SK-MEL-5 (cell line): ENCODE measurements at regions not wholly inside any gene's neighbourhood (a gene's known extent, or its start where the extent isn't known, plus 50 kb on each side); places are given as distances from the start of the nearest gene placed in this dataset.

Experiments
- DNase-seq: peaks from one replicate; pipeline ENCODE4 v3.0.0-alpha.2; 2016; ENCODE audit warnings: low read depth, low spot score
- in situ Hi-C: cut with HindIII; loops from 2 replicates; pipeline ENCODE4 v1.10.0; 2016; ENCODE audit warnings: low sequenced_read_pairs, high pct_unique_total_duplicates, low pct_unique_long_range_greater_than_20kb

GRCh38 chr15:100761290-100761935 lies 118.2 kb upstream of the ALDH1A3 start:
- in situ Hi-C loops, result no loop called here
- no peak for DNase-seq

GRCh38 chr15:100762289-100762688 lies 117.3 kb upstream of the ALDH1A3 start:
- no peak for DNase-seq
- in situ Hi-C loops, result no loop called here

GRCh38 chr15:100762913-100763834 lies 116.5 kb upstream of the ALDH1A3 start:
- DNase-seq, result no peak
- in situ Hi-C loops, result no loop called here

DNA sequence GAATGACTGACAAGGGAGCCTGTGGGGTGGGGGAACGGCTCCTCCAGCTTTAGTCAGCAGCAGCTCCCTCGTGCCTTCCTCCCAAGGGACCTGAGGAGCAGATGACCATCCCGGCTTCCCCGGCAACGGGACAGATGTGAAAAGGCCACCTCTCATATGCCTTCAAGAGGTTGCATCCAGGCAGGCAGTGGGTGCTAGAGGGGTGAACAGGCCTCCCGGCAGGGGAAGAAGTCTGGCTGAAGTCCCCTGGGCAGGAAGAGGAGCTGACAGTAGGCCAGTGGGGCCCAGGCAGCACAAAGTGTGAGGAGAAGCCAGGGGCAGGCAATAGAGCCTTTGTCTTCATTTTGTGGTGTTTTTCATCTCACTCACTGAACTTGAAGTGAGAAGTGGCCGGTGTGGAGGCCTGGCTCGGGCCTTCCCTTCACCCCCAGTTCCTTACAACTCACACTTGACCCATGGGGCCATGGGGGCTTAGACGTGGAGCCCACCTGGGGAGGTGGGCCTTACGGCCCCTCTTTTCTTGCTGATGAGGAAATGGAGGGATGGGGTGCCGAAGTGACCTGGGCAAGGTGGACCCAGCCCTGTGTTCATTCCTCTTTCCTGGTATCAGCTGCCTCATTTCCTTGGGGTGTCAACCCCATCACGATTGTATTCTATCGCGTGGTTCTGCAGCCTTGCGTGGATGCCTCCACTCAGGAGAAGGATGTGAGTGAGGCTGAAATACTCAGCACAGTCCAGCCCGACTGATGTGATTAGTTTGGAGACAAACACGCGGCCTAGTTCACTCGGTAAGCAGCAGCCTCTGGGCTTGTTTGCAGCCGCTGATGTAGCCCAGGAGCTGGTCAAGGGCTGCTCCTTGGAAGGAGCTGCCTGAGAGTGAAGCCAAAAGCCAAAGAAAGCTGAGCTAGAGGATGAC lies 115.5 kb upstream of the ALDH1A3 start:
- in situ Hi-C loops, result no loop called here
- DNase-seq, result peak; percentile 33

GRCh38 chr15:100764778-100765466 lies 114.7 kb upstream of the ALDH1A3 start:
- DNase-seq, result no peak
- in situ Hi-C loops, result no loop called here

DNA sequence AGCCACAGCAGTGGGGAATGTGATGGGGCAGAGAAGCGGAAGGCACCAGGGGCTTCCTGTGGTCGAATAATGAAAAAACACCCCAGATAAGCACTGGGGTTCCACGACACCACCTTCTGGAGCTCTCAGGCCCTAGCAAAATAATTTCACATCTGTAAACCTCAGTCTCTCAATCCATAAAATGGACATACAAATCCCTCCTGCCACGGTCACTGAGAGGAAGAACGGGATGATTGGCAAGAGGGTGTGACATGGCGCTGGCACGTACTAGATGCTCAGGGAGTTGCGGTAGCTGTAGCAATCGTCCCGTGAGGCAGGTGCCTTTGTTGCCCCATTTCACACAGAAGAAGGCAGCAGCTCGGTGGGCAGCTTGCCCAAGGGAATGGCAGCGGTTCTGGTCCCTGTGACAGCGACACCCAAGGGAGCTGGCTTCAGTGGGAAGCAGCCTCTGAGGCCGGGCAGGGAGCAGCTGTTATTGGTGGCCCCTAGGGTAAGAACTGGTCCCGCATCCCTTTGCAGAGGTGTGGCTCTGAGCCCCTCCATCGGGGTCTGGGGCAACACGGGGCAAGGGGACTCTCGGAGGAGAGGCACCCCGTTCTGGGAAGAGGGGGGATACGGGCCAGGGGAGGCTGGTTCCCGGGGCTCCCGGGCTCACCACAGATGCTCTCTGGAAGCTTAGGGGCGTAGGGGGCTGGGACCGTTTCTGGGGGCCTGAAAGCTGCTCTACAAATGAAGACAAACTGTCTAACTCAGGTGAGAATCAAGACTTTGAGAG lies 114.0 kb upstream of the ALDH1A3 start:
- no peak for DNase-seq
- in situ Hi-C loops, result no loop called here

DNA sequence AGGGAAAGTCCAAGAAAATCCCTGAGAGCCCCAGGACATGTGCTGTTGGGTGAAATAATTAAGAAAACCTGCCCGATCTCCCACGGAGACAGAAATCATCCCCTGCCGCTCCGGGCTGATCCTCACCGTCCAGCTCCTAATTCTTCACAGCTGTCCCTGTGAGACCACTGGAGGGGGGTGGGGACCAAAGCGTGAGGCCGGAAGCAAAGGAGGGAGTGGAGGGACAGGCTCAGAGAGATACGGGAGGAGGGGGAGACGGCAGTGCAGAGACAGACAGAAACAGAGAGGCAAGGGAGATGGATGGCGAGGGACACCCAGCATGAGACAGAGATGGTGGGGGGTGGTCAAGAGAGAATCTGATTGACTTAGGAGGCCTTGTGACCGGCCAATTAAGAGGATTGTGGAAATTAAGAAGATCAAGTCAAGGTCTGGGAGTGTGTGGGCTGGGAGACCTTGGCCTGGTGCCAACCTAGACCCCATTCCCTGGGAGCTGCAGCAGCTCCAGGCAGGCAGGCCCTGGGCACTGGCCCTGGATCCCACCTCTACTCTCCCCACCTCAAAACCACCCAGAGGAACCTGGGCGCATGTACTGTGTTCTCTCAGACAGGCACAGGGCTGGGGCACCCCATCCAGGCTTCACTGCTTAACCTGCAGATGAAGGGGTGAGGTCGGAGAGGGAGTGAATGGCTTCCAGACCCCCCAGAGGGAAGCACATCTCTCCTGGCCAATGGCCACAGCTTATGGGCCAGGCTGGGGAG lies 113.2 kb upstream of the ALDH1A3 start:
- no peak for DNase-seq
- in situ Hi-C loops, result no loop called here

- in situ Hi-C loops, result no loop called here
Observed at GRCh38 chr15:100767001-100767825, 112.4 kb upstream of the ALDH1A3 start.

GRCh38 chr15:100768501-100768931 lies 111.1 kb upstream of the ALDH1A3 start:
- DNase-seq, result no peak

More at GRCh38 chr15:100767001-100767825, 112.4 kb upstream of the ALDH1A3 start:
- no peak for DNase-seq

GRCh38 chr15:100769043-100769974 lies 110.3 kb upstream of the ALDH1A3 start:
- no peak for DNase-seq
- in situ Hi-C loops, result no loop called here

More at GRCh38 chr15:100768501-100768931, 111.1 kb upstream of the ALDH1A3 start:
- in situ Hi-C loops, result no loop called here

DNA sequence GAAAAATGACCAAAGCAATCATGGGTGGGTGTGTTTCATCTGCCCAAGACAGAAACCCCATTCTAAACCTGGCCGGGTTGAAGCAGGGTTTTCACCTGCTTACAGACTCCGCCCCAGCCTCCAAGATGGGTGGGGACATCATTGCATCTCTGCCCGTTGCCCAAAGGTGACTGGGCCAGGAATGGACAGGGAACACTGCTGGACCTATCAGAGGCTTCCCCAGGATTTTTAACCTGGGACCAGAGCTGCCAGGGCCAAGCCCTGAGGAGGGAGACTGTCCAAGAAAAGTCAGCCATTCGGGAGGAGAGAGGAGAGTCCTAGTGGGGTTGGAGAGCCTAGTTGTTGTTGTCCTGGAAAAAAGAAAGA lies 109.7 kb upstream of the ALDH1A3 start:
- in situ Hi-C loops, result no loop called here

GRCh38 chr15:100770661-100771584 lies 108.7 kb upstream of the ALDH1A3 start:
- DNase-seq, result no peak
- in situ Hi-C loops, result no loop called here

More for the DNA sequence above, 109.7 kb upstream of the ALDH1A3 start:
- no peak for DNase-seq

DNA sequence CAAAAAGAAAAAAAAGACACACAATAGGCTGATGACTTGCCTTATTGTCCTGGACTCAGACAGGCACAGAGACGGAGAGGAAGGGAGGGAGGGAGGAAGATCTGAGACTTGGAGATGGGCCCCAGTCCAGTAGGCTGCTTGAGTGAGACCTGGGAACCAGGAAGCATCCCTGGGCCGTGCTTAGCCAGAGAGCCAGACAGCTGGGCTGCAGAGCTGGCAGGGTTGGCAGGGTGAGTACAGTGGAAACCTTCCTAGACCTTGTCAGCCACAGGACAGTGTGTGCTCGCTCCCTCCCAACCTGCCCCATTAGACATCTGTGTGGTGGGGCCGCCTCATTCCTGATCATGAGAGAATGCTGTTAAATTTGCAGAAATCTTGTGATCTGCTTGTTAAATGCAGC lies 107.9 kb upstream of the ALDH1A3 start:
- in situ Hi-C loops, result no loop called here
- no peak for DNase-seq
